Esophagus squamous epithelium (tissue), 4 donors: ENCODE measurements at regions not wholly inside any gene's neighbourhood (a gene's known extent, or its start where the extent isn't known, plus 50 kb on each side); places are given as distances from the start of the nearest gene placed in this dataset.

Experiments
- CTCF ChIP-seq, 6 experiments: fragments of 450-650 bp in 4 of 6; fragments of 200-600 bp in 2 of 6; sonication (generic) in 2 of 6; IDR thresholded peaks; one replicate each; pipeline ENCODE4 v1.5.1; 2016 to 2019; ENCODE audit warnings: antibody characterized with exemption in 6 of 6, mild to moderate bottlenecking in 4 of 6, moderate library complexity in 4 of 6
- POLR2A ChIP-seq, 4 donors: fragments of 450-650 bp; IDR thresholded peaks; one replicate each; pipeline ENCODE4 v1.6.1; 2017; ENCODE audit warnings: antibody characterized with exemption in 4 of 4, mild to moderate bottlenecking in 4 of 4, moderate library complexity in 3 of 4

GRCh38 chrX:66815227-66815626 is 176.3 kb upstream of the EDA2R start:
- TF ChIP-seq CTCF (IDR thresholded peaks at IDR 0.05), result no peak
- TF ChIP-seq POLR2A (IDR thresholded peaks at IDR 0.05), result no peak
